Adrenal gland (tissue), 9 donors: ENCODE measurements at regions not wholly inside any gene's neighbourhood (a gene's known extent, or its start where the extent isn't known, plus 50 kb on each side); places are given as distances from the start of the nearest gene placed in this dataset.

ENCODE experiments used
- DNase-seq, 7 donors: peaks; one replicate each; pipeline ENCODE4 v3.0.0-alpha.2; 2019 to 2020
- H3K27ac ChIP-seq, 5 donors: fragments of 200-600 bp; sonication (generic) in 4 of 5; 1 replicate in 3 of 5; 2 replicates in 2 of 5; pipeline versions ENCODE4 v1.5.1 to v1.8.0; 2016 to 2020; ENCODE audit warnings: mild to moderate bottlenecking in 1 of 5
- H3K27me3 ChIP-seq: fragments of 200-600 bp; 2 replicates; pipeline ENCODE4 v1.8.0; 2021
- H3K36me3 ChIP-seq, 2 donors: fragments of 200-600 bp; replicated peaks in 1 of 2; 1 replicate in 1 of 2; 2 replicates in 1 of 2; pipeline versions ENCODE4 v1.5.1 to v1.8.0; 2018 to 2022
- H3K4me1 ChIP-seq, 2 donors: fragments of 200-600 bp; replicated peaks in 1 of 2; 1 replicate in 1 of 2; 2 replicates in 1 of 2; pipeline versions ENCODE4 v1.5.1 to v1.8.0; 2018 to 2021
- H3K4me3 ChIP-seq, 4 donors: fragments of 200-600 bp; sonication (generic) in 3 of 4; one replicate each; pipeline ENCODE4 v1.5.1; 2016 to 2018
- H3K9me3 ChIP-seq, 3 donors: fragments of 200-600 bp; sonication (generic) in 1 of 3; replicated peaks in 1 of 3; 1 replicate in 2 of 3; 2 replicates in 1 of 3; pipeline versions ENCODE4 v1.5.1 to v1.8.0; 2016 to 2021
- CTCF ChIP-seq, 6 experiments: fragments of 450-650 bp in 4 of 6; fragments of 200-600 bp in 2 of 6; sonication (generic) in 1 of 6; IDR thresholded peaks; 1 replicate in 5 of 6; 2 replicates in 1 of 6; pipeline versions ENCODE4 v1.5.1 to v1.8.0; 2016 to 2021; ENCODE audit warnings: antibody characterized with exemption in 6 of 6, mild to moderate bottlenecking in 2 of 6, moderate library complexity in 1 of 6
- POLR2A ChIP-seq, 2 donors: fragments of 450-650 bp; IDR thresholded peaks; one replicate each; pipeline ENCODE4 v1.6.1; 2017; ENCODE audit warnings: antibody characterized with exemption in 2 of 2, mild to moderate bottlenecking in 2 of 2, moderate library complexity in 1 of 2
- WGBS, 4 donors: extraction: QIAGEN DNeasy Blood & Tissue Kit in 2 of 4; methylation state at CpG; one replicate each; pipeline versions ENCODE4 v1.1.5 to v1.1.7; 2013 to 2017; 5-methylcytosine and 5-hydroxymethylcytosine counted together
- intact Hi-C, 2 donors: fragments of 100-400 bp; cut with DNase I; formaldehyde crosslinking; loops; one replicate each; pipeline versions ENCODE4 v1.14.1 to v1.15.0; 2022 to 2023
- donor health status: healthy with polysubstance abuse.
- donor health status: Bipolar disorder and iron deficiency.
- donor health status: DM: yes; HTN: yes; CAD: no.
- donor health status: DM: no; HTN: no; CAD: no.
- donor health status: DM: no; HTN: no; CAD: no.

- H3K27me3 ChIP-seq = peaks cover 33% of the 10 kb centered on the region
- no peaks in the 10 kb centered on the region for H3K9me3 ChIP-seq
- no peak for DNase-seq
- H3K4me1 ChIP-seq = no peaks in the 10 kb centered on the region
- WGBS, 4 donors = 7 to 28% (median 12%) methylated on average over 2 of the region's 2 CpGs
- no peaks in the 10 kb centered on the region for H3K36me3 ChIP-seq
- intact Hi-C loops = loop anchor here in 1 of 2 donors (10.0 kb wide), 1 partner anchor 107 kb away; no protein-coding TSS in a partner anchor
- no peak overlapping the region for H3K4me3 ChIP-seq
- H3K27ac ChIP-seq = no peak overlapping the region
- TF ChIP-seq CTCF (IDR thresholded peaks at IDR 0.05) (peak; percentile 24 to 59 (median 35)), POLR2A (IDR thresholded peaks at IDR 0.05) (no peak)
These were observed 93.0 kb downstream of the ZXDA start for GRCh38 chrX:57817302-57817701.

GRCh38 chrX:57772637-57773036 is 92.6 kb upstream of the NLRP2B start:
- intact Hi-C loops = no loop called here
- TF ChIP-seq POLR2A (IDR thresholded peaks at IDR 0.05) = no peak
- TF ChIP-seq CTCF (IDR thresholded peaks at IDR 0.05) = no peak
- DNase-seq = no peak
- no peaks in the 10 kb centered on the region for H3K4me1 ChIP-seq
- 76 to 91% (median 85%) methylated on average over 4 of the region's 4 CpGs for WGBS, 4 donors
- H3K27me3 ChIP-seq = no peaks in the 10 kb centered on the region
- no peak overlapping the region for H3K4me3 ChIP-seq
- H3K36me3 ChIP-seq = no peaks in the 10 kb centered on the region
- no peaks in the 10 kb centered on the region for H3K9me3 ChIP-seq
- no peak overlapping the region for H3K27ac ChIP-seq

- no peak for DNase-seq
- TF ChIP-seq POLR2A (IDR thresholded peaks at IDR 0.05) = no peak
- TF ChIP-seq CTCF (IDR thresholded peaks at IDR 0.05) = no peak
- Histone ChIP-seq H3K27ac (no peak overlapping the region), H3K4me3 (no peak overlapping the region), H3K4me1 (no peaks in the 10 kb centered on the region), H3K36me3 (no peaks in the 10 kb centered on the region), H3K27me3 (no peaks in the 10 kb centered on the region), H3K9me3 (no peaks in the 10 kb centered on the region)
- intact Hi-C loops = no loop called here
These were observed 91.6 kb upstream of the NLRP2B start for GRCh38 chrX:57771689-57772088.

GRCh38 chrX:57752866-57753265 is 72.8 kb upstream of the NLRP2B start:
- TF ChIP-seq CTCF (IDR thresholded peaks at IDR 0.05) (no peak), POLR2A (IDR thresholded peaks at IDR 0.05) (no peak)
- H3K4me1 ChIP-seq = no peaks in the 10 kb centered on the region
- H3K9me3 ChIP-seq = peaks cover 0 to 7% (median 0%) of the 10 kb centered on the region in 3 donors

More at GRCh38 chrX:57752866-57753265, 72.8 kb upstream of the NLRP2B start:
- intact Hi-C loops = no loop called here
- Histone ChIP-seq H3K27ac (no peak overlapping the region), H3K36me3 (no peaks in the 10 kb centered on the region), H3K27me3 (no peaks in the 10 kb centered on the region), H3K4me3 (no peak overlapping the region)
- no peak for DNase-seq
- 74 to 100% (median 89%) methylated on average over 1 to 2 of the region's 2 CpGs for WGBS, 4 donors
